ENCODE measurements at regions not wholly inside any gene's neighbourhood (a gene's known extent, or its start where the extent isn't known, plus 50 kb on each side); places are given as distances from the start of the nearest gene placed in this dataset.

GRCh38 chr9:21574261-21574660 lies 92.1 kb upstream of the IFNE start:
- no peak for TF ChIP-seq CTCF (IDR thresholded peaks at IDR 0.05; ENCODE audit: unreplicated experiment)
- Mint-ChIP-seq H3K4me3 (no peak overlapping the region), H3K27ac (no peak overlapping the region), H3K36me3 (no peaks in the 10 kb centered on the region), H3K9me3 (no peaks in the 10 kb centered on the region), H3K27me3 (ENCODE audit: low read depth) (no peaks in the 10 kb centered on the region), H3K4me1 (peaks cover 22% of the 10 kb centered on the region)
- DNase-seq (ENCODE audit: low spot score in 2 of 2, unreplicated experiment in 2 of 2): no peak

- no peak for TF ChIP-seq CTCF (IDR thresholded peaks at IDR 0.05; ENCODE audit: unreplicated experiment)
- H3K4me1 Mint-ChIP-seq: peaks cover 31% of the 10 kb centered on the region
- no peaks in the 10 kb centered on the region for H3K36me3 Mint-ChIP-seq
- H3K9me3 Mint-ChIP-seq: no peaks in the 10 kb centered on the region
- no peak for DNase-seq (ENCODE audit: low spot score in 2 of 2, unreplicated experiment in 2 of 2)
- peak overlapping the region; percentile 29 for H3K4me3 Mint-ChIP-seq
- H3K27me3 Mint-ChIP-seq (ENCODE audit: low read depth): no peaks in the 10 kb centered on the region
- H3K27ac Mint-ChIP-seq: peak overlapping the region; percentile 97
These were observed 94.4 kb upstream of the IFNE start for GRCh38 chr9:21576331-21577189.

- H3K36me3 Mint-ChIP-seq: no peaks in the 10 kb centered on the region
- no peaks in the 10 kb centered on the region for H3K27me3 Mint-ChIP-seq (ENCODE audit: low read depth)
- peaks cover 33% of the 10 kb centered on the region for H3K4me1 Mint-ChIP-seq
- H3K9me3 Mint-ChIP-seq: no peaks in the 10 kb centered on the region
- peak overlapping the region; percentile 66 for H3K27ac Mint-ChIP-seq
- no peak for DNase-seq (ENCODE audit: low spot score in 2 of 2, unreplicated experiment in 2 of 2)
- H3K4me3 Mint-ChIP-seq: no peak overlapping the region
- TF ChIP-seq CTCF (IDR thresholded peaks at IDR 0.05; ENCODE audit: unreplicated experiment): no peak
These were observed 97.1 kb upstream of the IFNE start for GRCh38 chr9:21579247-21579671.

GRCh38 chr9:21579743-21580142 lies 97.6 kb upstream of the IFNE start:
- no peak for TF ChIP-seq CTCF (IDR thresholded peaks at IDR 0.05; ENCODE audit: unreplicated experiment)
- Mint-ChIP-seq H3K27me3 (ENCODE audit: low read depth) (no peaks in the 10 kb centered on the region), H3K9me3 (no peaks in the 10 kb centered on the region), H3K4me3 (no peak overlapping the region), H3K27ac (no peak overlapping the region), H3K36me3 (no peaks in the 10 kb centered on the region), H3K4me1 (peaks cover 33% of the 10 kb centered on the region)
- no peak for DNase-seq (ENCODE audit: low spot score in 2 of 2, unreplicated experiment in 2 of 2)

GRCh38 chr9:21580636-21581378 lies 98.7 kb upstream of the IFNE start:
- Mint-ChIP-seq H3K36me3 (no peaks in the 10 kb centered on the region), H3K4me3 (no peak overlapping the region), H3K9me3 (no peaks in the 10 kb centered on the region), H3K4me1 (peaks cover 30% of the 10 kb centered on the region), H3K27me3 (ENCODE audit: low read depth) (no peaks in the 10 kb centered on the region), H3K27ac (no peak overlapping the region)
- no peak for TF ChIP-seq CTCF (IDR thresholded peaks at IDR 0.05; ENCODE audit: unreplicated experiment)
- no peak for DNase-seq (ENCODE audit: low spot score in 2 of 2, unreplicated experiment in 2 of 2)

Data from mesothelial cell of epicardium (in vitro differentiated cells).